Stimulated activated memory B cell treated with anti-CD40 and anti-IgM and Interleukin-4, amounts not matched to agents 10 μg/mL and 1 μg/mL and 100 μg/mL, for 72 hours (primary cell): ENCODE measurements at regions not wholly inside any gene's neighbourhood (a gene's known extent, or its start where the extent isn't known, plus 50 kb on each side); places are given as distances from the start of the nearest gene placed in this dataset.
"Not testable (repeated sequence)": the region's sequence is repeated elsewhere in the genome, so short reads cannot be mapped to it uniquely, and the experiment has no call there.

ENCODE experiments used
- ATAC-seq: fragments of 150-1000 bp; cut with Tn5 transposase; 2 replicates; pipeline ENCODE4 v1.10.0; 2021
- H3K27ac Mint-ChIP-seq: one replicate; pipeline ENCODE4 v1.8.0; 2022; ENCODE audit warnings: mild to moderate bottlenecking, mixed read lengths
- H3K27me3 Mint-ChIP-seq: one replicate; pipeline ENCODE4 v1.8.0; 2022; ENCODE audit warnings: mixed read lengths
- H3K36me3 Mint-ChIP-seq: one replicate; pipeline ENCODE4 v1.8.0; 2022; ENCODE audit warnings: mixed read lengths
- H3K4me1 Mint-ChIP-seq: one replicate; pipeline ENCODE4 v1.8.0; 2022; ENCODE audit warnings: mixed read lengths
- H3K4me3 Mint-ChIP-seq: one replicate; pipeline ENCODE4 v1.8.0; 2022; ENCODE audit warnings: mild to moderate bottlenecking, moderate library complexity, mixed read lengths
- H3K9me3 Mint-ChIP-seq: one replicate; pipeline ENCODE4 v1.8.0; 2022; ENCODE audit warnings: mixed read lengths

- Mint-ChIP-seq H3K4me1 (no peaks in the 10 kb centered on the region), H3K27me3 (no peaks in the 10 kb centered on the region), H3K27ac (no peak overlapping the region), H3K36me3 (peaks cover 46% of the 10 kb centered on the region), H3K4me3 (no peak overlapping the region), H3K9me3 (peaks cover 14% of the 10 kb centered on the region)
- no peak for ATAC-seq
Observed at GRCh38 chrX:54615109-54615508, 85.1 kb downstream of the GNL3L start.

GRCh38 chrX:54633641-54634040 lies 103.6 kb downstream of the GNL3L start:
- Mint-ChIP-seq H3K27me3 (no peaks in the 10 kb centered on the region), H3K4me3 (no peak overlapping the region), H3K9me3 (peaks cover 17% of the 10 kb centered on the region), H3K27ac (no peak overlapping the region), H3K36me3 (peaks cover 32% of the 10 kb centered on the region), H3K4me1 (no peaks in the 10 kb centered on the region)
- no peak for ATAC-seq

GRCh38 chrX:54639018-54639345 lies 109.0 kb downstream of the GNL3L start:
- H3K4me1 Mint-ChIP-seq: no peaks in the 10 kb centered on the region

GRCh38 chrX:54639346-54640102 lies 109.5 kb downstream of the GNL3L start:
- Mint-ChIP-seq H3K36me3 (peaks cover 13% of the 10 kb centered on the region), H3K27me3 (no peaks in the 10 kb centered on the region), H3K4me1 (no peaks in the 10 kb centered on the region), H3K27ac (peak overlapping the region; percentile 96), H3K4me3 (peak overlapping the region; percentile 91), H3K9me3 (peaks cover 6% of the 10 kb centered on the region)
- ATAC-seq: peak; percentile 97

More at GRCh38 chrX:54639018-54639345, 109.0 kb downstream of the GNL3L start:
- Mint-ChIP-seq H3K36me3 (peaks cover 13% of the 10 kb centered on the region), H3K27me3 (no peaks in the 10 kb centered on the region), H3K9me3 (peaks cover 6% of the 10 kb centered on the region), H3K4me3 (peak overlapping the region; percentile 91), H3K27ac (peak overlapping the region; percentile 96)
- no peak for ATAC-seq

- Mint-ChIP-seq H3K27me3 (no peaks in the 10 kb centered on the region), H3K4me3 (peak overlapping the region; percentile 91), H3K36me3 (peaks cover 9% of the 10 kb centered on the region), H3K4me1 (no peaks in the 10 kb centered on the region), H3K9me3 (peaks cover 6% of the 10 kb centered on the region), H3K27ac (peak overlapping the region; percentile 96)
- ATAC-seq: no peak
Observed at GRCh38 chrX:54640103-54640690, 110.2 kb downstream of the GNL3L start.

GRCh38 chrX:54640736-54641135 lies 110.7 kb downstream of the GNL3L start:
- Mint-ChIP-seq H3K27me3 (no peaks in the 10 kb centered on the region), H3K36me3 (peaks cover 4% of the 10 kb centered on the region), H3K4me3 (no peak overlapping the region), H3K9me3 (peaks cover 2% of the 10 kb centered on the region), H3K4me1 (no peaks in the 10 kb centered on the region), H3K27ac (peak overlapping the region; percentile 96)
- ATAC-seq: no peak

GRCh38 chrX:54641530-54641929 lies 111.5 kb downstream of the GNL3L start:
- Mint-ChIP-seq H3K9me3 (no peaks in the 10 kb centered on the region), H3K4me3 (no peak overlapping the region), H3K27me3 (no peaks in the 10 kb centered on the region), H3K36me3 (no peaks in the 10 kb centered on the region), H3K4me1 (no peaks in the 10 kb centered on the region), H3K27ac (no peak overlapping the region)
- no peak for ATAC-seq

- not testable (repeated sequence) for H3K27ac Mint-ChIP-seq, ATAC-seq, H3K27me3 Mint-ChIP-seq, H3K4me1 Mint-ChIP-seq, H3K4me3 Mint-ChIP-seq, H3K9me3 Mint-ChIP-seq
- peaks cover 11% of the 10 kb centered on the region for H3K36me3 Mint-ChIP-seq
Observed at GRCh38 chrX:54647607-54648006, 117.6 kb downstream of the GNL3L start.

- Mint-ChIP-seq H3K4me3 (no peak overlapping the region), H3K4me1 (peaks cover 4% of the 10 kb centered on the region), H3K36me3 (peaks cover 5% of the 10 kb centered on the region), H3K27me3 (no peaks in the 10 kb centered on the region), H3K27ac (no peak overlapping the region), H3K9me3 (peaks cover 9% of the 10 kb centered on the region)
- no peak for ATAC-seq
Observed at GRCh38 chrX:54659547-54659946, 129.5 kb downstream of the GNL3L start.

- Mint-ChIP-seq H3K9me3 (peaks cover 13% of the 10 kb centered on the region), H3K27ac (no peak overlapping the region), H3K36me3 (peaks cover 13% of the 10 kb centered on the region), H3K4me1 (no peaks in the 10 kb centered on the region), H3K27me3 (peaks cover 8% of the 10 kb centered on the region), H3K4me3 (no peak overlapping the region)
- no peak for ATAC-seq
Observed at GRCh38 chrX:54675762-54676161, 122.3 kb downstream of the ITIH6 start.

GRCh38 chrX:54695231-54695630 lies 102.8 kb downstream of the ITIH6 start:
- Mint-ChIP-seq H3K36me3 (peaks cover 4% of the 10 kb centered on the region), H3K4me3 (no peak overlapping the region), H3K27ac (peak overlapping the region; percentile 63), H3K27me3 (peaks cover 8% of the 10 kb centered on the region), H3K4me1 (peaks cover 12% of the 10 kb centered on the region), H3K9me3 (peaks cover 2% of the 10 kb centered on the region)
- no peak for ATAC-seq

GRCh38 chrX:54695816-54696487 lies 102.1 kb downstream of the ITIH6 start:
- Mint-ChIP-seq H3K4me1 (peaks cover 12% of the 10 kb centered on the region), H3K27ac (peak overlapping the region; percentile 63), H3K27me3 (peaks cover under 1% of the 10 kb centered on the region), H3K9me3 (no peaks in the 10 kb centered on the region), H3K36me3 (peaks cover 3% of the 10 kb centered on the region), H3K4me3 (peak overlapping the region; percentile 34)
- peak; percentile 91 for ATAC-seq
